ENCODE measurements at regions not wholly inside any gene's neighbourhood (a gene's known extent, or its start where the extent isn't known, plus 50 kb on each side); places are given as distances from the start of the nearest gene placed in this dataset.

- TF ChIP-seq ZBTB33 (IDR thresholded peaks at IDR 0.05): no peak
- TF ChIP-seq FOXA2 (IDR thresholded peaks at IDR 0.05): no peak
- no peak for TF ChIP-seq RXRA (IDR thresholded peaks at IDR 0.05)
Observed at GRCh38 chr7:15764010-15764409, 77.5 kb upstream of the MEOX2 start (continued).

GRCh38 chr7:15757041-15758000 lies 70.8 kb upstream of the MEOX2 start:
- TF ChIP-seq ATF3 (IDR thresholded peaks at IDR 0.05) (no peak), NR2F2 (IDR thresholded peaks at IDR 0.05) (peak; percentile 82), FOXA1 (IDR thresholded peaks at IDR 0.05) (no peak), REST (IDR thresholded peaks at IDR 0.05) (no peak), EGR1 (IDR thresholded peaks at IDR 0.05; ENCODE audit: low read depth in 2 of 2) (no peak)
- Histone ChIP-seq H3K27ac (ENCODE audit: low read depth in 1 of 2, low read length in 2 of 2) (no peak overlapping the region), H3K9me3 (ENCODE audit: control insufficient read depth in 4 of 4, low read length in 3 of 4) (peaks cover 0 to 1% (median 0%) of the 10 kb centered on the region in 4 donors), H3K9ac (ENCODE audit: low read depth in 1 of 2, low read length in 2 of 2) (no peak overlapping the region), H3K4me1 (ENCODE audit: control insufficient read depth in 4 of 4, insufficient read depth in 4 of 4, low read length in 3 of 4) (no peaks in the 10 kb centered on the region), H3K36me3 (ENCODE audit: control insufficient read depth in 4 of 4, insufficient read depth in 3 of 4, low read depth in 1 of 4, low read length in 3 of 4) (no peaks in the 10 kb centered on the region), H3K27me3 (ENCODE audit: control insufficient read depth in 4 of 4, insufficient read depth in 4 of 4, low read length in 3 of 4) (no peaks in the 10 kb centered on the region), H3K4me3 (ENCODE audit: low read depth in 1 of 3, low read length in 3 of 3) (no peak overlapping the region)
- 57% methylated on average over 3 of the region's 3 CpGs for WGBS
- DNase-seq (ENCODE audit: low spot score): no peak

GRCh38 chr7:15755061-15755460 lies 68.6 kb upstream of the MEOX2 start:
- H3K9ac ChIP-seq (ENCODE audit: low read depth in 1 of 2, low read length in 2 of 2): no peak overlapping the region
- no peak for DNase-seq (ENCODE audit: low spot score)
- H3K27me3 ChIP-seq (ENCODE audit: control insufficient read depth in 4 of 4, insufficient read depth in 4 of 4, low read length in 3 of 4): no peaks in the 10 kb centered on the region
- H3K9me3 ChIP-seq (ENCODE audit: control insufficient read depth in 4 of 4, low read length in 3 of 4): peaks cover 0 to 1% (median 0%) of the 10 kb centered on the region in 4 donors
- no peak overlapping the region for H3K4me3 ChIP-seq (ENCODE audit: low read depth in 1 of 3, low read length in 3 of 3)
- 93% methylated on average over 2 of the region's 2 CpGs for WGBS
- H3K27ac ChIP-seq (ENCODE audit: low read depth in 1 of 2, low read length in 2 of 2): no peak overlapping the region
- H3K4me1 ChIP-seq (ENCODE audit: control insufficient read depth in 4 of 4, insufficient read depth in 4 of 4, low read length in 3 of 4): no peaks in the 10 kb centered on the region
- TF ChIP-seq FOXA1 (IDR thresholded peaks at IDR 0.05) (no peak), REST (IDR thresholded peaks at IDR 0.05) (no peak), NR2F2 (IDR thresholded peaks at IDR 0.05) (no peak), ATF3 (IDR thresholded peaks at IDR 0.05) (no peak), RAD21 (IDR thresholded peaks at IDR 0.05) (no peak), TAF1 (conservative IDR thresholded peaks at IDR 0.05) (no peak), RXRA (IDR thresholded peaks at IDR 0.05) (no peak), HNF4G (IDR thresholded peaks at IDR 0.05) (no peak), JUND (IDR thresholded peaks at IDR 0.05) (no peak), MAX (IDR thresholded peaks at IDR 0.05) (no peak), YY1 (IDR thresholded peaks at IDR 0.05) (no peak), GABPA (IDR thresholded peaks at IDR 0.05 in 1 of 2, conservative IDR thresholded peaks at IDR 0.05 in 1 of 2) (no peak)
- H3K36me3 ChIP-seq (ENCODE audit: control insufficient read depth in 4 of 4, insufficient read depth in 3 of 4, low read depth in 1 of 4, low read length in 3 of 4): no peaks in the 10 kb centered on the region

Data from liver (tissue), 7 donors.